NCI-H128 (cell line): ENCODE measurements at regions not wholly inside any gene's neighbourhood (a gene's known extent, or its start where the extent isn't known, plus 50 kb on each side); places are given as distances from the start of the nearest gene placed in this dataset.

Experiments used
- DNase-seq: peaks from one replicate; lab custom pipeline; 2025; ENCODE audit not compliant: unreplicated experiment; lab: John Stamatoyannopoulos, UW

DNA sequence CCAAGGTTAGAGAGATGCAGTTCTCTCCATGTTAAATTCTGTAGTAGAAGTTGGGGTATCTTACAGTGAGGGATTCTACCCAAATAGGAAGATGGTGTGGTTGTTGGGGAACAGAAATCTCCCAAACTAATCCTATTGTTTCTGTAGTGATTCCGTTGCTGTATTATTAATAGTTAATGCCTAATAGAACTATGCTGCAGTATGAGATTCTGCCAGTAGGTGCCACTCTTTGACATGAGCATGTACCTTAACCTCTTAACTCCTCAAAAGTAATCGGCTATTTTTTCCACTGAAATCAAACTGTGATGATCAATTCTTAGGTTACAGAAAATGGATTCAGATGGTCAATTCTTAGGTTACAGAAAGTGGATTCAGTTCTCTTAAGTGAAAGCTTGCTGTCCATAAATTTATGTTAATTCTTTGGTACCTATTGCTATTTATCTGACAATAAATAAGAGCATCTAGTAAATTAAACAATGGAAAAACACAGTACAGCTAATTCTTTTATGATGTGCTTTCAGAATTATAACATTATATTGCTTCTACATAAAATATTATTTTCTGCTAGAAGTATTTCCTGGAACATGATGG is 97.9 kb upstream of the DLX2 start:
- no peak for DNase-seq

- no peak for DNase-seq
Observed at GRCh38 chr2:172204309-172204708, 101.6 kb upstream of the DLX2 start.

GRCh38 chr2:172204762-172205161 is 102.1 kb upstream of the DLX2 start:
- DNase-seq, result no peak

- DNase-seq, result no peak
Observed at GRCh38 chr2:172205292-172205691, 102.6 kb upstream of the DLX2 start.

DNA sequence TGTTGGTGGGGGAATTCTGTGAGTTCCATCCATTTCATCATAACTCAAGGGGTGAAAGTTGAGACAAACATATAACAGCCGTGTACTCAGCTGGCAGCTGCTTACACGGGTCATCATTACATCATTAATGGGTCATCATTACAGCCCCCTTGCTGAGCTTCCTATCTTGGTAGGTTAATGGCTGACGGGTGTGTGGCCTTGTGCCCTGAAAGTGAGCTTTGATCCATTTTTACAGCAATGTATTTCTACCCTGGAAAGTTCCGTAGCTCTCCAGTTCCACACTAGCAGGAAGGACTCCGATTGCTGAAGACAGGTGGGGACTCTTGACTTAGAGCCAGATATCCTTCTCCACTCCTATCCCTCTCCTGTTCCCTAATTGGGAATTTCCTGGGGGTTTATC is 105.2 kb upstream of the DLX2 start:
- DNase-seq, result no peak

- no peak for DNase-seq
Observed at GRCh38 chr2:172208791-172209325, 106.2 kb upstream of the DLX2 start.

DNA sequence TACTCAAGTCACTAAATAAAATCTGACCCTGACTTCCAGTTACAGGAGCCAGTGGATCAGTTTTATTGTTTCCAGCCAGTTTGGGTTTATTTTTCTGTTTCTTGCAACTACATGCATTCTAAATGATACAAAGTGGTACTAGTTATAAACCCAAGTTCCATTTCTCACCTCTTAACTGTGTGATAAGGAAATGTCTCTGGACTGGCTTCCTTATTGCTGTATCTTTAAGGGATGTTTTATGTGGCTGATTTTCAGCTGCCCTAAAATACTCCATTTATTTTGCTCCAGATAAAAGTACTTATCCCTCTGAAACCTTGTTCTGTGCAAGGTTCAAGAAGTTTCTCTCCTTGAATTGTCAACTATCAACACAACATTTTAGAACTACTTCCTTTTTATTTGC is 107.9 kb upstream of the DLX2 start:
- no peak for DNase-seq

- no peak for DNase-seq
Observed at GRCh38 chr2:172211512-172211911, 108.8 kb upstream of the DLX2 start.

DNA sequence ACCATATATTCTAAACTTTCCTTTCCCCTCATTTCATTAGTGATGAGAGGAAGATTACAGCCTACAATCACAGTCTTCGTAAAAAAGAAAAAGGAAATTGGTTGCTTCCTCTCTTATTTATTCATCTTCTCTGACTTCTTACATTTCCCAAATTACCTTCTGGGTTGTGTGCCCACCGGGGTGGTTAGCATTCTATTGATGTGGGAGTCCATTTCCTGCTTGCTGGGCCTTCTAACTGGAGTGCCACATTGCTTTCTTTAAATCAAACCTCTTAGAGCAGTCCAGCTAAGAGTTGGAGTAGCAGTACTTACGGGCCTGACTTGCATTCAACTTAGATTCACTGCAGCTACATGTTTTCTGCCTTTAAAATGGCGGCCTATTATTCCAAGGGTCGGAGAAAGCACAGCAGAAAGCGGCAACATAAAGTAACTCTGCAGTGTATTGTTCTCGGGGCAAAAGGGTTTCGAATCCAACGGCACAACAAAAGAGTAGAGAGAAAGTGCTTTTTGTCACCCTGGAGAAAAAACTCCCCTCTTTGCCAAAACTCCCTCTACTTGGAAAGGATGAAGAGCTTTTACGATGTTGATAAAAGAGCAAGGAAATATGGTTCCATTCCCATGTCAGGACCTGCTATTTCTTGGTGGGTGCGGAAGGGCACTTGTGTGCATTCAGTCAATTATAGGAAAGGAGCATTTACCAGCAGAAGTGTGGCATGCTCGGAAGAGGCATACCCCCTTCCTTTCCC is 110.6 kb upstream of the DLX2 start:
- DNase-seq, result no peak

DNA sequence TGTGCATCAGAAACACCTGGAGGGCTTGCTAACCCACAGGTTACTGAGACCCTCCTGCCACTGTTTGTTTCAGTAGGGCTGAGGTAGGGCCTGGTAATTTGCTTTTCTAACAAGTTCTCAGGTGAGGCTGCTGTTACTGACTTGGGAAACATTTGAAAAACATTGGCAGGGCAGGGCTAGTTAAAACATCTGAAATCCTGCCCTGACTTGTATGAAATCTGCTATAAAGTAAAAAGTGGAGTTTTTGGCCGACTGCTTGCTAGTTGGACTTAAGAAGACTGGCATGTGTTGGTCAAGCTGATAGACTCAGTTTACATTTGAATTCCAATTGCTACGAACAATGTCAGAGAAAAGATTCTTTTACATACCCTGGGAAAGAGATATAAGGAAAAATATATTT is 111.6 kb upstream of the DLX2 start:
- DNase-seq, result no peak

- DNase-seq, result no peak
Observed at GRCh38 chr2:172215172-172215935, 112.7 kb upstream of the DLX2 start.

DNA sequence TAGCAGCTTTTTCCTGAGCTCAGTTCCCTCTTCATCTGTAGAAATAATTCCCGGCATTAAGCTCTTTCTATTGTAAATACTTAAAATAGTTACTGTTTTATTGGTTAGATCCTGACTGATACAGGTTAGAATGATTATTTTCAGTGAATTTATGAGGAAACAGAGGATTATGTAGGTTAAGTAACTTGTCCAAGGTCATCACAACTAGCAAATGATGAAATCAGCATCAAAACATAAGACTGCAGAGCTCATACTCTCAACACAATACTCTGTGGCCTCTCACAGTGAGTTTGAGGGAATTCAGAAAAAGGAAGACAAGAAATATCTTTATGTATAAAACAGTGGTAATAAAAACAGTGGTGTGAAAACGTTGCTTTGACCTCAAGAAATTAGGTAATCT is 113.2 kb upstream of the DLX2 start:
- no peak for DNase-seq

DNA sequence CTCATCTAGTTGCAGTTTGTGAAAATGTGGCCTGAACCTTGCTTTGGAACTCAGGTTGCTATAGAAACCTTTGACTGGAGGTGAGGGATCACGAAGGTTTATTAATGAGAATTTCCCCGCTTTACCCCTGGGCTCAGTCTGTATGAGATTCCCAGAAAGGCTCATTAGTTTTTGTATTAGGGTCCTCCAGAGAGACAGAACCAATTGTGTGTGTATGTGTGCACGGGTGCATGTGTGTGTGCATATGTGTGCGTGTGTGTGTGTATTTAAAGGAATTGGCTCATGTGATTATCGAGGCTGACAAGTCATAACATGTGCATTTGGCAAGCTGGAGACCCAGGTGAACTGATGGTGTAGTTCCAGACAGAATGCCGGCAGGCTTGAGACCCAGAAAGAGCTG is 113.8 kb upstream of the DLX2 start:
- no peak for DNase-seq

GRCh38 chr2:172219201-172219600 is 116.5 kb upstream of the DLX2 start:
- no peak for DNase-seq

GRCh38 chr2:172220121-172220520 is 117.4 kb upstream of the DLX2 start:
- no peak for DNase-seq

- no peak for DNase-seq
Observed at GRCh38 chr2:172223601-172224054, 120.9 kb upstream of the DLX2 start.

DNA sequence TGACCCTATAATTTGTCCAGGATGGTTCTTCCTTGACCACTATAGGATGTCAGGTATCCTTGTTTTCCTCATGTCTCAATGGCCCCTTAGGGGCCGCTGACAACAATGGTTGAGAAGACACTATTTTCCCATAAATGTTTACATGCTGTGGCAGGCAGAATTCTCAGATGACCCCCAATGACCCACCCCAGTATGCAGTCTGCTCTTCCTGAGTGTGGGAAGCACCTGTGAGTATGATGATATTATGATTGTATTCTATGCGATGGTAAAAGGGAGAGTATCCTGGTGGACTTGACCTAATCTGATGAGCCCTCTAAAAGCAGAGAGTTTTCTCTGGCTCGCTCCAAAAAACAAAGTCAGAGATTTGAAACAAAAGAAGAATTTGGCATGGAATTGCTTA is 123.1 kb upstream of the DLX2 start:
- no peak for DNase-seq

DNA sequence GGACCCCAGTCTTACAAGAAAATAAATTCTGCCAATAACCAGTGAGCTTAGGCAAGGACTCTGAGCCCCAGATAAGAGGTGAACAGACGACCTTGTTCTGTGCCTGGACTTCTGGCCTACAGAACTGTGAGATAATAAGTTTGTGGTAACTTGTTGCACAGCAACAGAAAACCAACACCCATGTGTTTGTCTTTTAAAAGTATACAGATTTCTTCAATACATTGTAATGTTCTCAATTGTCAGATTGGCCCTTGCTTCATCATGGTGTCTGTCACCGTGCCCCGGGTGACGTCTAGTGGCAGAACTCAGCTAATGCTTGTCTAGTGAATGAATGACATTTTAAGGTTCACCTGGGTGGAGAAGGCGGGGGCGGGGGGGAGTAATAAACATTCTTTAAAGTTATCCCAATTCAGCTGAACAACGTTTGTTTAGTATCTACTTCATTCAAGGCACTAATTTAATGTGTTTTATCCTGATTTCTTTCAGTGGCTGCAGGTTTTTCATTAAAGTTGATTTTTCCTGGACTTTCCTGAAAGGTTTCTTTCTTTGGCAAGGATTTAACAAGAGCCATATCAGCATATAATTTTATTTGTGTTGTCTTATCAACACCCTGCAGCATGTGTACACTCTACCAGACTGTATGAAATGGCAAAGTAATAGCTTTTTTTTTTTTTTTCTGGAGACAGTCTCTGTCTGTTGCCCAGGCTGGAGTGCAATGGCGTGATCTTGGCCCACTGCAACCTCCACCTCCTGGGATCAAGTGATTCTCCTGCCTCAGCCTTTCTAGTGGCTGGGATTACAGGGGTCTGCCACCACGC is 123.8 kb upstream of the DLX2 start:
- DNase-seq, result no peak

DNA sequence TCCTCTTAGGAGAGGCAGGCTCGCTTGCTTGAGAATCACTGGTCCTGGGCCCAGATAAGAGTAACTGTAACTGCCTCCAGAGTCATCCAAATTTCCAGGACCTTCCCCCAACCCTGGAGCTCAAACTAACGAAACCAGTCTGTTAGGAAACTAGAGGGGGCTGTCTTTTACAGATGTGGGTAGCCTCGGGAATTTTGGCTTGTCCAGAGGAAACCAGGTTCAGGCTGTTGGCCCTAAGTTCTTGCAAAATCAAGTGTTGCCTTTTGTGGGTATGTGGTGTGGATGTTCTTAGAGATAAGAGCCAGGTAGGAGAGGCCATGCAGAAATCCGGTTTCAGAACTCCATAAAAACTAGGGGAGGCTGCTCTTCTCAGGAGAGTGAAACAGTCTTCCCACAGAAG is 125.0 kb upstream of the DLX2 start:
- DNase-seq, result no peak

DNA sequence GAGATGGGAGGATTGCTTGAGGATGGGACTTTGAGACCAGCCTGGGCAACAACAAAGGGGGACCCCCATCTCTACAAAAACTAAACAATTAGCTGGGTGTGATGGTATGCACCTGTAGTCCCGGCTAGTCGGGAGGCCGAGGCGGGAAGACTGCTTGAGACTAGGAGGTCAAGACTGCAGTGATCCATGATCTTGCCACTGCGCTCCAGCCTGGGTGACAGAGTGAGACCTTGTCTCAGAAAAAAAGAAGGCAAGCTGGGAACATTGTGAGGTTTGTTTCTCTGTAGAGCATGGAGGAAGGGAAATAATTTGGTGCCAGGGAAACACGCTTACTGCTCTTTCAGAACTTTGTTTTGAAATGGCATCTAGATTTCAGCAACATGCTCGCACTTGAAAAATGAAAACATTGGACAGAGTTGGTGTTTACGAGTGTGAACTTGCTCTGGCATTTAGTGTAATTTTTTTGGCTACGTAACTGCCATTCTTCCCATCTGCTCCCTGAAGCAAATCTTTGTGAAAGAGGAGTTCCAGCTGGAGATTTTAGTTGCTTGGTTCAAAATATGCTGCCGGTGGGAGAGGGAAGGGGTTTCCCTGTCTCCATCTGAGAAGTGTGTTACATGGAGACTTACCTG is 125.6 kb upstream of the DLX2 start:
- no peak for DNase-seq

DNA sequence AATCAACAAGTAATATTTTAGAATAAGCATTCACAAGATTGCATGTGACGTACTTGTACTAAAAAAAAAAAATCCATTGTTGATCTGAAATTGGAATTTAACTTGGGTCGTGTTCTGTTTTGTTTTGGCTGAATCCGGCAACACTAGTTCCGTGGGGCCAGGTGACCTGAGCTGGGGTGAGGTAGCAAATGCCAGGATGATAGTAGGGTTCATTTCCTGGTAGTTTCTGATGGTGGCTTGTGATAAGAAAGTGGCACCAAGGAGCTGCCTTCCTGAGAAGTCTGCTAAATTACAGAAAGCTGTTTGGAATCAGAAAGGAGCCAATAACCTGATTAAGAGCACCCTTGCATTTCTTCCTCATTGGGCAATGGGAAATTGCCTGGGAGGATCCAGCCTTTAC is 126.4 kb upstream of the DLX2 start:
- no peak for DNase-seq
